ENCODE measurements at regions not wholly inside any gene's neighbourhood (a gene's known extent, or its start where the extent isn't known, plus 50 kb on each side); places are given as distances from the start of the nearest gene placed in this dataset.

DNA sequence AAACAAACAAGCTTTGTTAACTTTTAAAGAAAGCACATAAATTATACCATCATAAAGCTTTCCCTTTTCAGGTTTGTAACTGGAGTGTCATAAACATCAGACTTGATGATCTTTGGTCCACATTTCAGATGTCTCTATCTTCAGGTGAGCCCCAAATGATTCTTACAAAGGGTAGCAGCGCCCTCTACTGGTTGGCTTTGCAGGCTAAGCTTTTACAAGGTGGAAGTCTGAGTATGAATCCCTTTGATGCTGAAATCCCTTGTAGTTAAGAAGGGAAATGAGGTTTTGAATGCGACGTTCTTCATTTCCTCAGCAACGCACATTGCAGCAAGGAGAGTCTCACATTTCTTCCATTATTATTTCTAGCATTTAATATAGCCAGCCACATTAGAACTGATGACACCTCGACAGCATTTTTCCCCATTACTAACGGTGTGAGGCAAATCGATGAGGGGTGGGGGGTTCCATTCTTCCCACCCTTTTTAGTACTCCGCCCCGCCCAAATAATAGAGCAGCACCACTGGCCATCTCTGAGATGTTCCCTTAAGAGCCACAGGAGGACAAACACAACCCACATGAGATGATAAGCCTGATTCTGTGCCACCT lies 126.3 kb upstream of the NT5E start:
- intact Hi-C loops (cut with micrococcal nuclease): no loop called here
- no peaks in the 10 kb centered on the region for H3K79me2 ChIP-seq (ENCODE audit: control insufficient read depth, insufficient read depth, low read length)
- TF ChIP-seq EZH2 (IDR thresholded peaks at IDR 0.05; ENCODE audit: borderline replicate concordance, insufficient read depth, low read depth, low read length, poor library complexity, severe bottlenecking): no peak
- TF ChIP-seq, protein P1, sequence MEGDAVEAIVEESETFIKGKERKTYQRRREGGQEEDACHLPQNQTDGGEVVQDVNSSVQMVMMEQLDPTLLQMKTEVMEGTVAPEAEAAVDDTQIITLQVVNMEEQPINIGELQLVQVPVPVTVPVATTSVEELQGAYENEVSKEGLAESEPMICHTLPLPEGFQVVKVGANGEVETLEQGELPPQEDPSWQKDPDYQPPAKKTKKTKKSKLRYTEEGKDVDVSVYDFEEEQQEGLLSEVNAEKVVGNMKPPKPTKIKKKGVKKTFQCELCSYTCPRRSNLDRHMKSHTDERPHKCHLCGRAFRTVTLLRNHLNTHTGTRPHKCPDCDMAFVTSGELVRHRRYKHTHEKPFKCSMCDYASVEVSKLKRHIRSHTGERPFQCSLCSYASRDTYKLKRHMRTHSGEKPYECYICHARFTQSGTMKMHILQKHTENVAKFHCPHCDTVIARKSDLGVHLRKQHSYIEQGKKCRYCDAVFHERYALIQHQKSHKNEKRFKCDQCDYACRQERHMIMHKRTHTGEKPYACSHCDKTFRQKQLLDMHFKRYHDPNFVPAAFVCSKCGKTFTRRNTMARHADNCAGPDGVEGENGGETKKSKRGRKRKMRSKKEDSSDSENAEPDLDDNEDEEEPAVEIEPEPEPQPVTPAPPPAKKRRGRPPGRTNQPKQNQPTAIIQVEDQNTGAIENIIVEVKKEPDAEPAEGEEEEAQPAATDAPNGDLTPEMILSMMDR (IDR thresholded peaks at IDR 0.05): peak; percentile 77
- no peaks in the 10 kb centered on the region for H4K20me1 ChIP-seq (ENCODE audit: control insufficient read depth, insufficient read depth, low read length, poor library complexity, severe bottlenecking)
- Mint-ChIP-seq H3K4me3 (no peak overlapping the region), H3K27me3 (peaks cover 8% of the 10 kb centered on the region), H3K9me3 (ENCODE audit: insufficient read depth) (peaks cover 4% of the 10 kb centered on the region), H3K4me1 (no peaks in the 10 kb centered on the region), H3K27ac (no peak overlapping the region)
- no peak overlapping the region for H3K9ac ChIP-seq (ENCODE audit: low read length)
- no peak overlapping the region for H3K27ac ChIP-seq (ENCODE audit: low read length in 2 of 2)
- H3K4me2 ChIP-seq (replicated peaks; ENCODE audit: low read depth, low read length, poor library complexity, severe bottlenecking): no peak overlapping the region
- ChIA-PET POLR2A (no interaction called here), CTCF (interaction anchor here (0.7 to 2.1 kb wide), 6 partner anchors 9 to 1719 kb away, joined by 3 to 20 read pairs (median 4); no protein-coding TSS in a partner anchor)
- H3K36me3 ChIP-seq (replicated peaks in 1 of 2; ENCODE audit: control extremely low read depth in 1 of 2, control insufficient read depth in 1 of 2, extremely low read depth in 1 of 2, insufficient read depth in 2 of 2, low read length in 1 of 2): no peaks in the 10 kb centered on the region
- no peak for ATAC-seq (ENCODE audit: low read depth)
- WGBS (ENCODE audit: insufficient coverage): 54% methylated on average over 3 of the region's 9 CpGs
- no peak overlapping the region for H3K4me3 ChIP-seq (ENCODE audit: control extremely low read depth in 1 of 5, extremely low read depth in 1 of 5, insufficient read depth in 1 of 5, low read depth in 2 of 5, low read length in 4 of 5)
- H3K4me1 ChIP-seq (ENCODE audit: control insufficient read depth in 2 of 2, insufficient read depth in 2 of 2, low read length in 2 of 2): no peaks in the 10 kb centered on the region
- DNase-seq: peak; percentile 54
- no peaks in the 10 kb centered on the region for H3K27me3 ChIP-seq (replicated peaks in 1 of 4; ENCODE audit: control extremely low read depth in 1 of 4, control insufficient read depth in 3 of 4, insufficient read depth in 4 of 4, low read length in 3 of 4)
- peaks cover 0 to 2% (median 0%) of the 10 kb centered on the region in 3 donors for H3K9me3 ChIP-seq (ENCODE audit: control extremely low read depth in 1 of 3, control insufficient read depth in 2 of 3, insufficient read depth in 1 of 3, low read length in 2 of 3)
- H2AFZ ChIP-seq (ENCODE audit: insufficient read depth, low read depth, low read length, poor library complexity, severe bottlenecking): no peak overlapping the region

DNA sequence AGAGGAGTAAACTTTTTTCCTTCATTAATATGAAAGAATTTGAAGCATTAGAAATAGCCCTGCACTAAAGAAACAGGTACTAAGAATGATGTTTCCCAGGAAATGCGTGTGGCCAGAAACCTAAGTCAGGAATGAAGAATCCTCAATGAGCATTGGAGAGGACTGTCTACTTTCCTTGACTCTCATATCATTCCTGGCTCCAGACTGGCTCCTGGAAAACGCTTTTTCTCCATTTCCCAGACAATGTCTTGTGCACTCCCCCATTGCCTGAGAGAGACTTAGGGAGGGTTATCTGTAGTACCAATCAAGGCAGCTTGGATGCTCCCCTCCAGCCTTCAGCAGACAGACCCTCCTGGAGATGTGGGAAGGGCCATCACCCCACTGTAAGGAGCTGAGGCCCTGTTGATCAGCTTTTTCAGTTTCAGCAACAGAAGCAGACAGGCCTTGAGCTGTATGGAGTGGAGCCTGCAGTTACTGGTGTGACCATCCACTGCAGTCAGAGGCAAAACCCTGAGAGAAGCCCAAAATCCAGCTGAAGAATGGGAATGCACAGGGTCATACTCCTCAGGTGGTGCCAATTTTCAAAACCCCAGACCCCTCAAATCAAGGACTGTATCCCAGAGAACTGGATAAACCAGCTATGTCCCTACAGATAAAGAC lies 127.3 kb upstream of the NT5E start:
- Mint-ChIP-seq H3K4me1 (no peaks in the 10 kb centered on the region), H3K27ac (no peak overlapping the region), H3K9me3 (ENCODE audit: insufficient read depth) (peaks cover 5% of the 10 kb centered on the region), H3K27me3 (peaks cover 8% of the 10 kb centered on the region), H3K4me3 (no peak overlapping the region)
- no CpG with 5 or more reads among the region's 2 CpGs for WGBS (ENCODE audit: insufficient coverage)
- TF ChIP-seq, protein P1 (IDR thresholded peaks at IDR 0.05): no peak
- no peak for TF ChIP-seq EZH2 (IDR thresholded peaks at IDR 0.05; ENCODE audit: borderline replicate concordance, insufficient read depth, low read depth, low read length, poor library complexity, severe bottlenecking)
- no peak overlapping the region for H3K27ac ChIP-seq (ENCODE audit: low read length in 2 of 2)
- DNase-seq: no peak
- H3K36me3 ChIP-seq (replicated peaks in 1 of 2; ENCODE audit: control extremely low read depth in 1 of 2, control insufficient read depth in 1 of 2, extremely low read depth in 1 of 2, insufficient read depth in 2 of 2, low read length in 1 of 2): no peaks in the 10 kb centered on the region
- intact Hi-C loops (cut with micrococcal nuclease): no loop called here
- no peaks in the 10 kb centered on the region for H3K4me1 ChIP-seq (ENCODE audit: control insufficient read depth in 2 of 2, insufficient read depth in 2 of 2, low read length in 2 of 2)
- no peak overlapping the region for H3K4me3 ChIP-seq (ENCODE audit: control extremely low read depth in 1 of 5, extremely low read depth in 1 of 5, insufficient read depth in 1 of 5, low read depth in 2 of 5, low read length in 4 of 5)
- H2AFZ ChIP-seq (ENCODE audit: insufficient read depth, low read depth, low read length, poor library complexity, severe bottlenecking): no peak overlapping the region
- CTCF ChIA-PET: interaction anchor here (1.6 to 2.1 kb wide), 5 partner anchors 8 to 1718 kb away, joined by 3 to 20 read pairs (median 5); no protein-coding TSS in a partner anchor
- POLR2A ChIA-PET: no interaction called here
- ATAC-seq (ENCODE audit: low read depth): no peak
- no peaks in the 10 kb centered on the region for H4K20me1 ChIP-seq (ENCODE audit: control insufficient read depth, insufficient read depth, low read length, poor library complexity, severe bottlenecking)
- H3K27me3 ChIP-seq (replicated peaks in 1 of 4; ENCODE audit: control extremely low read depth in 1 of 4, control insufficient read depth in 3 of 4, insufficient read depth in 4 of 4, low read length in 3 of 4): no peaks in the 10 kb centered on the region
- H3K4me2 ChIP-seq (replicated peaks; ENCODE audit: low read depth, low read length, poor library complexity, severe bottlenecking): no peak overlapping the region
- H3K9ac ChIP-seq (ENCODE audit: low read length): no peak overlapping the region
- no peaks in the 10 kb centered on the region for H3K79me2 ChIP-seq (ENCODE audit: control insufficient read depth, insufficient read depth, low read length)
- H3K9me3 ChIP-seq (ENCODE audit: control extremely low read depth in 1 of 3, control insufficient read depth in 2 of 3, insufficient read depth in 1 of 3, low read length in 2 of 3): peaks cover 0 to 11% (median 8%) of the 10 kb centered on the region in 3 donors

Measured in B cell (primary cell).